WTC11 (cell line): ENCODE measurements at regions not wholly inside any gene's neighbourhood (a gene's known extent, or its start where the extent isn't known, plus 50 kb on each side); places are given as distances from the start of the nearest gene placed in this dataset.

Experiments used
- ATAC-seq: fragments of 200-7000 bp; cut with Tn5 transposase; 2 replicates; pipeline ENCODE4 v1.10.0; 2021; ENCODE audit warnings: mild to moderate bottlenecking, moderate library complexity
- CTCF ChIA-PET: fragments of 300-600 bp; sonication (Branson Sonifier 250); formaldehyde crosslinking; loops from one replicate; lab custom pipeline; 2021; ENCODE audit warnings: antibody characterized with exemption; lab: Charles Lee
- POLR2A ChIA-PET: fragments of 350-600 bp; sonication (Branson Sonifier 250); formaldehyde crosslinking; loops from one replicate; lab custom pipeline; 2021; ENCODE audit warnings: antibody characterized with exemption; lab: Charles Lee
- DNase-seq: peaks from one replicate; pipeline ENCODE4 v3.0.0; 2021; ENCODE audit warnings: low spot score
- H3K27ac Mint-ChIP-seq: 2 replicates; pipeline ENCODE4 v1.8.0; 2021; ENCODE audit warnings: mixed read lengths
- H3K27me3 Mint-ChIP-seq: 2 replicates; pipeline ENCODE4 v1.8.0; 2021; ENCODE audit warnings: low read depth, mild to moderate bottlenecking, moderate library complexity, mixed read lengths
- H3K36me3 Mint-ChIP-seq: 2 replicates; pipeline ENCODE4 v1.8.0; 2021; ENCODE audit warnings: mixed read lengths
- H3K4me1 Mint-ChIP-seq: 2 replicates; pipeline ENCODE4 v1.8.0; 2022; ENCODE audit warnings: mixed read lengths
- H3K4me3 Mint-ChIP-seq: 2 replicates; pipeline ENCODE4 v1.8.0; 2021; ENCODE audit warnings: mild to moderate bottlenecking, moderate library complexity, mixed read lengths
- H3K9me3 Mint-ChIP-seq: 2 replicates; pipeline ENCODE4 v1.8.0; 2021; ENCODE audit warnings: mixed read lengths
- ATF2 ChIP-seq: sonication (generic); formaldehyde crosslinking; IDR thresholded peaks from 2 replicates; pipeline ENCODE4 v1.8.1; 2022; ENCODE audit warnings: low read depth, missing genetic modification reagents, borderline replicate concordance
- ATF3 ChIP-seq: sonication (generic); formaldehyde crosslinking; conservative IDR thresholded peaks from 2 replicates; pipeline ENCODE4 v1.8.1; 2022; ENCODE audit warnings: mild to moderate bottlenecking, missing genetic modification reagents
- CBFB ChIP-seq: sonication (generic); formaldehyde crosslinking; IDR thresholded peaks from 2 replicates; pipeline ENCODE4 v1.8.1; 2022; ENCODE audit warnings: mild to moderate bottlenecking, low read depth, missing genetic modification reagents
- CREB1 ChIP-seq: sonication (generic); formaldehyde crosslinking; IDR thresholded peaks from 2 replicates; pipeline ENCODE4 v1.8.0; 2023; ENCODE audit warnings: mild to moderate bottlenecking, missing genetic modification reagents
- E2F1 ChIP-seq: sonication (generic); formaldehyde crosslinking; IDR thresholded peaks from 2 replicates; pipeline ENCODE4 v1.8.0; 2022; ENCODE audit warnings: mild to moderate bottlenecking, missing genetic modification reagents
- FOXJ3 ChIP-seq: sonication (generic); formaldehyde crosslinking; IDR thresholded peaks from 2 replicates; pipeline ENCODE4 v1.9.0; 2021; ENCODE audit warnings: missing genetic modification reagents, mild to moderate bottlenecking, borderline replicate concordance
- FOXK1 ChIP-seq: sonication (generic); formaldehyde crosslinking; IDR thresholded peaks from 2 replicates; pipeline ENCODE4 v1.8.0; 2022; ENCODE audit warnings: mild to moderate bottlenecking, moderate library complexity, missing genetic modification reagents
- HMGXB4 ChIP-seq: sonication (generic); formaldehyde crosslinking; IDR thresholded peaks from 2 replicates; pipeline ENCODE4 v1.8.1; 2023; ENCODE audit warnings: mild to moderate bottlenecking, moderate library complexity, missing genetic modification reagents
- NR2C2 ChIP-seq: sonication (generic); formaldehyde crosslinking; IDR thresholded peaks from 2 replicates; pipeline ENCODE4 v1.8.0; 2022; ENCODE audit warnings: mild to moderate bottlenecking, missing genetic modification reagents
- RELA ChIP-seq: sonication (generic); formaldehyde crosslinking; IDR thresholded peaks from 2 replicates; pipeline ENCODE4 v1.8.1; 2022; ENCODE audit warnings: missing genetic modification reagents, mild to moderate bottlenecking, borderline replicate concordance
- SMAD4 ChIP-seq: sonication (generic); formaldehyde crosslinking; IDR thresholded peaks from 2 replicates; pipeline ENCODE4 v1.8.0; 2022; ENCODE audit warnings: mild to moderate bottlenecking, missing genetic modification reagents
- SOX15 ChIP-seq: fragments of 250-450 bp; sonication (Bioruptor Pico); IDR thresholded peaks from 2 replicates; pipeline ENCODE4 v1.9.0; 2021; ENCODE audit warnings: mild to moderate bottlenecking
- TCF7 ChIP-seq: sonication (generic); formaldehyde crosslinking; IDR thresholded peaks from 2 replicates; pipeline ENCODE4 v1.8.0; 2022; ENCODE audit warnings: mild to moderate bottlenecking, low read depth, missing genetic modification reagents, moderate library complexity
- ZNF532 ChIP-seq: fragments of 250-450 bp; sonication (Bioruptor Pico); IDR thresholded peaks from 2 replicates; pipeline ENCODE4 v1.9.0; 2021; ENCODE audit warnings: mild to moderate bottlenecking, borderline replicate concordance
- ZSCAN18 ChIP-seq: fragments of 250-450 bp; sonication (Bioruptor Pico); IDR thresholded peaks from 2 replicates; pipeline ENCODE4 v2.1.2; 2022; ENCODE audit warnings: mild to moderate bottlenecking, moderate library complexity

GRCh38 chr4:31687717-31688342 is 967.7 kb downstream of the PCDH7 start:
- no peak overlapping the region for H3K4me3 Mint-ChIP-seq
- H3K27me3 Mint-ChIP-seq = no peaks in the 10 kb centered on the region
- no peak overlapping the region for H3K27ac Mint-ChIP-seq
- ATAC-seq = no peak
- H3K36me3 Mint-ChIP-seq = no peaks in the 10 kb centered on the region
- no peaks in the 10 kb centered on the region for H3K9me3 Mint-ChIP-seq
- ChIA-PET POLR2A (no interaction called here), CTCF (no interaction called here)
- no peaks in the 10 kb centered on the region for H3K4me1 Mint-ChIP-seq
- no peak for DNase-seq
- no peak for TF ChIP-seq E2F1 (CRISPR knock-in tag)
- no peak for TF ChIP-seq CBFB (CRISPR knock-in tag)
- TF ChIP-seq FOXJ3 (CRISPR knock-in tag) = no peak
- TF ChIP-seq TCF7 (CRISPR knock-in tag) = no peak
- no peak for TF ChIP-seq SMAD4 (CRISPR knock-in tag)
- no peak for TF ChIP-seq FOXK1 (CRISPR knock-in tag)
- no peak for TF ChIP-seq ATF3 (CRISPR knock-in tag)
- no peak for TF ChIP-seq RELA
- TF ChIP-seq HMGXB4 (CRISPR knock-in tag) = no peak
- TF ChIP-seq ATF2 (CRISPR knock-in tag) = no peak
- no peak for TF ChIP-seq SOX15
- TF ChIP-seq ZSCAN18 (CRISPR knock-in tag) = no peak
- no peak for TF ChIP-seq CREB1 (CRISPR knock-in tag)
- no peak for TF ChIP-seq ZNF532 (CRISPR knock-in tag)
- TF ChIP-seq NR2C2 = no peak
